COLO829 (cell line): ENCODE measurements at regions not wholly inside any gene's neighbourhood (a gene's known extent, or its start where the extent isn't known, plus 50 kb on each side); places are given as distances from the start of the nearest gene placed in this dataset.
"Not testable (repeated sequence)": the region's sequence is repeated elsewhere in the genome, so short reads cannot be mapped to it uniquely, and the experiment has no call there.

Experiments
- DNase-seq: peaks from one replicate; pipeline ENCODE4 v3.0.0; 2012; ENCODE audit warnings: low spot score

GRCh38 chr15:66884115-66884622, 181.2 kb upstream of the SMAD3 start:
- DNase-seq: no peak

DNA sequence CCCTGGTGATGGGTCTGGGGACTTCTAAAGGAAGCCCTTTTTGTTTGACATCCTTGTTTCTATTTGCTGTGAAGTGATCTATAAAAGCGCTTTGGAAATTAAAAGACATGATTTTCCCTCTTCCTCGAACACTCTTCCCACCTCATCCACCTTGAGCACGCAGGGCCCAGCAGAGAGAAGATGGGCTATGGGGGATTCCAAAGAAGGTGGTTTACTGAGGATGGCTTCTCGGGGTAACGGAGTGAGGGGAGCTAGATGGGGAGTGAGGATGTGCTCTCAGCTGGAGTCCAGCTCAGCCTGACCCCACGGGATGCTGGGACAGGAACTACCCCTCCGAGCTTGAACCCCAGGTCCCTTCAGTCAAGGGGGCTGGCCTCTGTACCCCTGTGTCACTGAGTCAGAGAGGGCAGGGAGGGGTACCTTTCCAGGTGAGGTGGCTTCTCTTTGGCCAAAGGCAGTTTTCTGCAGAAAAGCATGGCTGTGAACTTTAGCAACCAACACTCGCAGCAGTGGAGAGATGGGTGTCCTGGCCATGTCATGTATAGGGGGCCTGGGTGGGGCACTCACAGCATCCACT, 180.7 kb upstream of the SMAD3 start:
- no peak for DNase-seq

DNA sequence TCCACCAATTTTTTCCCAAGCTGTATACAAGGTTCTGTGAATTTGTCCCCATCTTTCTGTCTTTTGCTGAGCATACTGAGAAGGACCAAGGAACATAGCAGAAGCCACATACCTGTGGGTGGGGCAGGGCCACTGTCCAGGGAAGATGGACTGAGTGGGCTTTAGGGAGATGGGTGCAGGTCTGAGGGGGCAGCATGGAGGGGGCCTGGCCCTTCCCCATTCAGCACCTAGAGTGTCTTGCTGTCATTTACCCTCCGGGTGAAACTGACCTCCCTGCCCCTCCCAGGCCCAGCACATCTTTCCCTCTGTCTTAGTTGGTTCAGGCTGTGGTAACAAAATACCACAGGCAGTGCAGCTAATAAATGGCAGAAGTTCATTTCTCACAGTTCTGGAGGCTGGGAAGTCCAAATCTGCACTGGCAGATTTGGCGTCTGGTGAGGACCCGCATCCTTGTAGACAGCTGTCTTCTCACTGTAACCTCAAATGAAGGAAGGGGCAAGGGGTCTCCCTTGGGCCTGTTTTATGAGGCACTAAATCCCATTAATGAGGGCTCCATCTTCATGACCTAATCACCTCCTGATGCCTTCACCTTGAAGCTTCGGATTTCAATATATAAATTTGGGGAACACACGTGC, 180.0 kb upstream of the SMAD3 start:
- DNase-seq: no peak

DNA sequence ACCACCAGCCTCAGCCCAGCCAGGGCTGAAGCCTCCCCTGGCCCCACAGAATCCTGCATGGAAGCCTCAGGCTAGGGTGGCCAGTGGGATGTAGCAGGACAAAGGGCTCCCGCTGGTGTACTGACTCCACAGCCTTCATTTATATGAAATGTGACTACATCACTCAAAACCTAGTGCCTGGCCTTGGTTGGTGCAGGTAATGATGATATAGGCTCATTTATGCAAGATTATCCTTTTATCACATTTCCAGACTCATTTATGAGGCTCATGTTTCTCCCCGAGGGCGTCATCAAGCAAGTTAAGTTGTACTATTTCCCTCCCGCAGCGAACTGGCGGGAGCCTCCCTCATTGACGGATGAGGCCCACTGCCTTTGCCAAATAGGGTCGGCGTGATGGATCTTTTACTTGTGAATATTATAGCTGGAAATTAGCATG, 179.1 kb upstream of the SMAD3 start:
- no peak for DNase-seq

- DNase-seq: no peak
Observed at GRCh38 chr15:66886686-66887273, 178.6 kb upstream of the SMAD3 start.

DNA sequence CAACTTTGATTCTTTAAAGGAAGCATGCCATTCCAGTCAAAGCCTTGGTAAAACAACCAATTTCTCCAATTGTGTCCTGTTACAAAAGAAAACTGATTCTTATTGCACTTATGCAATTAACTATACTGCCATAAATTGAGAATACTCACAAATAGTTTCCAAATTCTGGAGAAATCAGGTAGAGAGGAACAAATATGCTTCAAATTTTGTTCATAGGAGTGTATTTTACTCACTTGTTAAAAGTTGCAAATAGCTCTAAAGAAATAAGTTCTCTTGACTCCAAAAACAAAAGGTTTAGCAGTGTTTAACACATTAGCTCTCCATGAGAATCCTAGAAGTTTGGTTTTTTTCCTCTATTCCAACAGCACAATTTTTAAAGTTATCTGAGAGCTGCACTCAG, 176.1 kb upstream of the SMAD3 start:
- DNase-seq: not testable (repeated sequence)

DNA sequence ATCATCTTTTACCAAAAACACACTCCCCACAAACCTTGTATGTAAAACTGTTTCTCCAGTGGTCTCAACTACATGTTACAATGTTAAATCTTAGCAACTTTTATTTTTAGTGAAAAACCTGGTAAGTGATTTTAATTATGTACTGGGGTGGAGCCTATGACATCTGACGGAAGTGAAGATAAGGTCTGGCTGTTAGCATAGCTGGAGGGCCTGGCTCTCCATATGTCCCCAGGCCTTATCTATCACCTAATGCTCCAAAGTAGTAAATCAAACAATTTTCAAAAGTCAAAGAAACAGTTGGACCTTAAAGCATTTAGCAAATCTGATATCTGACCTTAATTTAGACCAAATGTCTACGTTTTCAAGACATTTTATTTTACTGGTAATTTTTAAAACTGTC, 173.6 kb upstream of the SMAD3 start:
- DNase-seq: no peak

DNA sequence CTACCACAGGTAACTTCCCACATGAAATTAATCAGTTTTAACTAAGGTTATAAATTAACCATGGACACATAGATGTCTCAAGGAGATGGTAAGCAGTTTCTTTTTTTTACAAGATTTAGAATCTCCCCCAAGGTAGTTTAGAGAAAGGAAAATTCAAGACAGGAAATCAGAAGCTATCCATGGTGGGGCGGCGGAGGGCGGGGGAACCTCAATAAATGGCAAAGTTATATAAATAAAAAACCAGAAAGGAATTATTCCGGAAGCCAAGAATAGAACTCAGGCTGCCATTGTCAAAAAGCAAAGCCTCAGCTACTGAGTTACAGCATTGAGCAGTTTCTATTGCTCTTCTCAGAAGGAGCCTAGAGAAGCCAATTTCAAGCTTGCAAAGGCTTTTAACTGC, 172.1 kb upstream of the SMAD3 start:
- no peak for DNase-seq

- DNase-seq: no peak
Observed at GRCh38 chr15:66894363-66894762, 171.0 kb upstream of the SMAD3 start.

DNA sequence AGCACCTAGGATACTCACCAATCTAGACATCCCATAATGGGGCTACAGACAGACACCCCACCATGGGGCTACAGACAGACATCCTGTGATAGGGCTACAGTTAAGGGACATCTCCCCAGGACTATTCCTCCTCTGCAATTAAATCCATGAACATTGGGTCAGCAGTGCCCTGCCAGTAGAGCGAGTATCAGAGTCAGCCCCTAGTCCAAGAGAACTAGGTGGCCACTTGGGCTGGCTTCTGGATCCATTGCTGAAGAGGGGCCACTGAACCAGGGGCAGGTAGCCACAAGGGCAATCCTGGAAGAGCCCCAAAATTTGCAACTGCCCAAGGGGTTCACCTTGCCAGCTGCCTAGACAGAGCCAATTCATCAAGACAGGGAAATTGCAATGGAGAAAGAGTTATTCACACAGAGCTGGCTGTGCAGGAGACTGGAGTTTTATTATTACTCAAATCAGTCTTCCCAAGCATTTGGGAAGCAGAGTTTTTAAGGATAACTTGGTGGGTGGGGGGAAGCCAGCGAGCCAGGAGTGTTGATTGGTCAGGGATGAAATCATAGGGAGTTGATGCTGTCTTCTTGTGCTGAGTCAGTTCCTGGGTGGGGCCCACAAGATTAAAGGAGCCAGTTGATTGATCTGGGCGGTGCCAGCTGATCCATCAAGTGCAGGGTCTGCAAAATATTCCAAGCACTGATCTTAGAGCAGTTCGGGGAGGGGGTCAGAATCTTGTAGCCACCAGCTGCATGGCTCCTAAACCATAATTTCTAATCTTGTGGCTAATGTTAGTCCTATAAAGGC, 170.2 kb upstream of the SMAD3 start:
- DNase-seq: no peak

DNA sequence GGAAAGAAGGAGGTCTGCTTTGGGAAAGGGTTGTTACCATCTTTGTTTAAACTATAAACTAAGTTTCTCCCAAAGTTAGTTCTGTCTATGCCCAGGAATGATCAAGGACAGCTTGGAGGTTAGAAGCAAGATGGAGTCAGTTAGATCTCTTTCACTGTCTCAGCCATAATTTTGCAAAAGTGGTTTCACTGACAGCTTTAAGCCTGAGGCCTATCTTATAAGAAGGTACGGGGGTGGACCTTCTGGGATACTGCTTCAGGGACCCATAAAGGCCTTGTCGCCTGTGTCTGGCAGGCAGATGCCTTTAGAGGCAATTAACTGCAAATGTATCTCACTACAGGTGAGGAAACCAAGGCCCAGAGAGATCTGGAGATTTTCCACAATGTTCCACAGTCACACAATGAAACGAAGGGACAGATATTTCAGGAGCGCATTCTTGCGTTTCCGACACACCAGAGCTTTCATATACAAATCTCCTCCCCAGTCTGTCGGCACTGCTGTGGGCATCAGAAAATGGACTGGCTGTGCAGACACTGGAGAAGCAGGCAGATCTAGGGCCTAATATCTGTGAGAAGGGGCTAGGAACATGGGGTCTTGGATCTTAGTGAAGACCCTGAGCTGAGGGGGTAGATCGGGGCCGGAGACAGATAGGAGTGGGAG, 169.5 kb upstream of the SMAD3 start:
- DNase-seq: no peak

DNA sequence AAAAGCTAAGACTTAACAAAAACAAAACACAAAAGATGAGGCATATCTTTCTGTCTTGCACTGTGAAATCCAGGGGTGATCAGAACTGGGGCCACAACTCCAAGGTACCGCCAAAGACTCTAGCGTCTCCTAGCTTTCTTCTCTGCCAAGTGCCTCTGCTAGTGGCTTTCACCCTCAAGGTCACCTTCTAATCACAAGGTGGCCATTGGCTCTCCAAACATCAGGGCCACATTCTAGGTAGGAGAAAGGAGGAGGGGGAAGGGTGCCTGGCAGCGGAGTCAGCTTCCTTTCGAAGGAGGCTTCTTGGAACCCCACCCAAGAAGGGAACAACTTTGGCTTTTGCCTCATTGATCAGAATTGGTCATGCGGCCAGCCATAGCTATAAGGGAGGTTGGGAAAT, 168.8 kb upstream of the SMAD3 start:
- DNase-seq: no peak

DNA sequence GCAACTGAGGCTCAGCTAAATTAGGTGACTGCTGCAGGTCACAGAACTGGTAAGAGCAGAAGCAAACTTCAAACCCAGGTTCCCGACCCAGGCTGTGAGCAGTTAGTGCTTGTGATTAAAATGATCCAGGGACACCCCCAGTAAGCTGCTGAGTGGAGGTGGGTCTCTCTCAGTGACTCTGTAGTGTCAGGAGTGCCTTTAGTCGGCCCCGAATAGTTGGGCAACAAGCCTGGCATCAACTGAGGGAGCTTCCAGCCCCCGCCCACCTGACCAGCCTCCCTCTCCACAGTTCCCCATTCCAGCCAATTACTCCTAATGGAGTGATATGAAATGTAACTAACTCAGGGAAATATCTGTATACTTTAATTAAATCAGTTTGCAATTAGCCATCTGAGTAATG, 168.0 kb upstream of the SMAD3 start:
- no peak for DNase-seq

DNA sequence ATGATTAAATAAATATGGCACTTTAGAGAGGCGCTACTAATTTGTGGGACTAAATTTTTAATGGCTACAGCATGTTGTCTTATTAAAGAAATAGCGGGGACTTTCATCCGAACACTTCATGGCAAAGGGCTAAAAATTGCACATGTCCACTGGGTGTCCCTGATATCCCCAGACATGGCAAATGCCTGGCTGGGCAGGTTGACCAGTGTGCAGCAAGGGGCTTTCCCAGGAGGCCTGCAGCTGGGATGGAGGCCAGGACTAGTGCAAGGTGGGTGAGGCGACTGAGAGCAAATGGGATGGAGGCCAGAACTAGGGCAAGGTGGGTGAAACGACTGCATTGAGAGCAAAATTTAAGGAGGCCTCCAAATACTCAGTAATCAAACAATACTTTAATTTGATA, 167.4 kb upstream of the SMAD3 start:
- DNase-seq: no peak

DNA sequence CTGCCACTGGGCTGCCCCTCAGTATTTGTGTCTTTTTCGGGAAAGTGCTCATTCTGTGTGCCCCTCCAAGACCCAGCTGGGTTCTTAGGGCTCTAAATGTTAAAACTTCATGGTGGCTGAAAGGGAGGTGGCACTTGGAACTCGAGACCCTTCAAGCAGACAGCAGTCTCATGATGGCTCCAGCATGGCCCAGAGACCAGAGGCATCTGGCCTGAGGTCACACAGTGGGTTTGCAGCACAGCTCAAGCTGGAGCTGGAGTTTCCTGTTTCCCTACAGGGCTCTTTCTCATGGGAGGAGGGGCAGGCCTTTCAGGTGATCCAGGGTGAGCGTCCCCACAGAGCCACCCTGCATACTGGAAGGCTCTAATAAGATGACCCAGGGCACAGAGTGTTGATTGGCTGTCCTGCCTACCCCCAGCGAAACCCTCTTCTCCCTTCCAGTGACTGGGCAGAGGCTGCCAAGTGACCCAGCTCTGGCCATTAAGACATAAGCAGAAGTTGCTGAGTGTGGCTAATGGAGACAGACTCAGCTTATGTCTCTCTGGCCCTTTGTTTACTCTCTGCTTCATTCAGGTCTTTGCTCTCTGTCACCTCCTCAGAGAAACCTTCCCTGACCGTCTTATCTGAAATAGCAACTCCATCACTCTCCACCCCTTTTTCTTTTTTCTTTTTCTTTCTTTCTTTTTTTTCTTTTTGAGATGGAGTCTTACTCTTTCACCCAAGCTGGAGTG, 166.6 kb upstream of the SMAD3 start:
- no peak for DNase-seq

DNA sequence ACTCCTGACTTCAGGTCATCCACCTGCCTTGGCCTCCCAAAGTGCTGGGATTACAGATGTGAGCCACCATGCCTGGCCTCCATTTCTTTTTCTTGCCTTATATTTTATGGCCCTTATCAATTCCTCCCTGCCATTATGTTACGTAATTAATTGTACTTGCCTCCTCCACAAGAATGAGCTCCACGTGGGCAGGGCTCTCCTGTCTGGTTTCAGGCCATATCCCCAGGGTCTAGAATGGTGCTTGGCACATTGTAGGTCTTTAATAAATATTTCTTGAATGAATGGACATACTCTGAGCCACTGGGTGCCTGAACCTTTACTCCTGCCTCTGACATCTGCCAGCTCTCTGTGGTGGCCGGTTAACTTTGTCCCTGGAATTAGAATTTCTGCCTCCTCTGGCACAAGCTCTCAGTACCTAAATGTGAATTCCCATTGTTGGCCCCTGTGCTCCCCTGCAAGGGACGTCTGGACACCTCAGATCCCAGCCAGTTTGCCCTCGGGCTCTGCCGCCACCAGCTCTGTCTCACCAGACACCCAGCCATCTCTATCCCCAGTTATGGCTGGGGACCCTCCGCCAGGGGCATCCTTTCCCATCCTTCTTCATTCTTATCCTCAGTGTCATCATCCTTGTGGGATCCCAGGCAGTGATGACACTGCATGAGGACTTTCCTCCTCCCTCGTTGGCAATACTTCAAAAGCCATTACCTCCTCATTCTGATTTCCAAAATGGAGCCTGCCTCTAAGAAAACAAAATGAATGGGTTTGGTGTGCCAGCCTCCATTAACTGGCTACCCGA, 165.6 kb upstream of the SMAD3 start:
- no peak for DNase-seq

DNA sequence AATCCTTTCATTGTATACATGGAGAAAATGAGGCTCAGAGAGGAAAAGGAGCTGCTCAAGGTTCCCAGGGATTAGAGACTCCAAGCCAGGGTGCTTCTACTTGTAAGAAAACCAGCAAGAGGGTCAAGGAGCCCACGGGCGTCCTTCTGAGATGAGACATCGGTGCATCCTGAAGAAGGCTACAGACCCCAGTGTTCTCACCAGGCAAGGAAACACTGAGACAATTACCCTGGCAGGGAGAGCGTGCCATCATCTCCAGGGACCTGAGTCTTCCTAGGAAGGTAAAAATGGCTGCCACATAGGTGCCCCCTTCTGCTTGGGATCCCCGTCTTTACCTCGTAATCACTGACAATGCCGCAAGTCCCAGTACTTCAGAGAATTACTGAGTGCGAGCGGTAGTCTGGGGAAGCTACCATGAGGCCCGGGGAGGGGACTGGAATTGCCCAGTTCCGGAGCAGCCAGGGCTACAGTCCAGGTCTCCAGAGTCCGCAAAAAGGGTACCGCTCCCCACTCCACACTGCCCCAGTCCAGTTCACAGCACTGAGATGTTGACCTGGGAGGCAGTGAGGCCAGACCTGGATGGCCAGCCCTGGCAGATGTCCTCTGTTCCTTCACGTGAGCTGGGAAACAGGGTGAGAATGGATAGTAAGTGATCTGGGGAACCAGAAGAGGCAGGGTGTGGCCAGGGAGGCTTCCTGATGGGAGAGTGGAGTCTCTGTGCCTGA, 164.7 kb upstream of the SMAD3 start:
- DNase-seq: no peak

GRCh38 chr15:66901336-66902100, 163.9 kb upstream of the SMAD3 start:
- no peak for DNase-seq

DNA sequence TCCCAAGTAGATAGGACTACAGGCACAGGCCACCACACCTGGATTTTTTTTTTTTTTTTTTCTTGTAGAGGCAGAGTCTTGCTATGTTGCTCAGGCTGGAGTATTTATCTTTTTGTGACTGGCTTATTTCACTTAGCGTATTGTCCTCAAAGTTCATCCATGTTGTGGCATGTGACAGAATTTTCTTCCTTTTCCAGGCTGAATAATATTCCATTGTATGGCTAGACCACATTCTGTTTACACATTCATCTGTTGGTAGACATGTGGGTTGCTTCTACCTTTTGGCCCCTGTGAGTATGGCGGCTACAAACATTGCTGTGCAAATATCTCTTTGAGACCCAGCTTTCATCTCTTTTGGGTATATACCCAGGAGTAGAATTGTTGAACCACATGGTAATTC, 160.2 kb upstream of the SMAD3 start:
- no peak for DNase-seq
